ENCODE measurements at regions not wholly inside any gene's neighbourhood (a gene's known extent, or its start where the extent isn't known, plus 50 kb on each side); places are given as distances from the start of the nearest gene placed in this dataset.

DNA sequence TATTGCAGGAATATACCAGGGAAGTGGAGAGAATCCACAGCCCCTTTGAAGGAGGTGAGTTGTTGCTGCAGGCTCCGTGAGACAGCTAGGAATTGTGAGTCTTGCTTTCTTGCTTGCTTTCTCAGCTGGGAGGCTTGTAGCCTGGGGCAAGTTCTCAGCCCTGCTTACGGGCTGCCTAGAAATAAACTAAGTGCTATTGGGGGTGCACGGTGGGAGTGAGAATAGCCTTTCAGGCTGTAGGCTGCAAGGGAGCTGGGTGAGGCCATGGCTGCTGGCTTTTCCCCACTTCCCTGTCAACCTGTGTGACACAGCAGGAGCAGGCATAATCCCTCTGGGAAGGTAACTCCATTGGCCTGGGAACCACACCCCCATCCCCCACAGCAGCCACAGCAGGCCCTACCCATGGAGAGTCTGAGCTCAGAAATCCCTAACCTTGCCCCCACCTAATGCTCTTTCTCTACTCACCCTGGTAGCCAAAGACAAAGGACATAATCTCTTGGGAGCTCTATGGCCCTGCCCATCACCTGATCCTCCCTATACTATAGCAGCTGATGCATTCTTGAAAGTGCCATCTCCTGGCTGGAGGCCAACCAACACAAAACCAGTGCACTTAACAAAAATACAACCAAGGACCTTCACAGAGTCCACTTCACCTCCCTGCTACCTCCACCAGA lies 113.0 kb downstream of the MMRN1 start:
- DNase-seq: no peak

DNA sequence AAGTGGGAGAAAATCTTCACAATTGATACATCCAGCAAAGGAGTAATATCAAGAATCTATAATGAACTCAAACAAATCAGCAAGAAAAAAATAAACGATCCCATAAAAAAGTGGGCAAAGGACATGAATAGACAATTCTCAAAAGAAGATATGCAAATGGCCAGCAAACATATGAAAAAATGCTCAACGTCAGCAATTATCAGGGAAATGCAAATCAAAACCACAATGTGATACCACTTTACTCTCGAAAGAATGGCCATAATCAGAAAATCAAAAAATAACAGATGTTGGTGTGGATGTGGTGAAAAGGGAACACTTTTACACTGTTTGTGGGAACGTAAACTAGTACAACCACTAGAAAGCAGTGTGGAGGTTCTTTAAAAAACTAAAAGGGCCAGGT lies 114.3 kb upstream of the CCSER1 start:
- no peak for DNase-seq

DNA sequence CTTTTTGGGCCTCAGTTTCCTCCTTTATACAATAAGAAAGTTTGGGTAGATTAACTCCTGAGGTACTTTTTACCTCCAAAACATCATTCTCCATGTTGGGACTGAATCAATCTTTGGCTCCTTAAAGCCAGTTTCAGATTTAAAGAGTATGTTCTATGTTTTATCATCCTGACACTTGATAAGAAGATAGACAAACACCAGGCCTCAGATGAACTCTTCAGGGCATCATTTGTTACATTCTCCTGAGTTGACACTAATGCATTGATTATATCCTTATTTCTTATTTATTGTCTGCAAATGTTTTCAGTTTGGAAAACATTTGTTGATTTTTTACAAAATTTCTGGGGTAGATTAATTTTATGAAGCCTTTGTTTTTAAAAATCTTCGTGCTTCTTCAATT lies 102.7 kb upstream of the CCSER1 start:
- DNase-seq: no peak

DNA sequence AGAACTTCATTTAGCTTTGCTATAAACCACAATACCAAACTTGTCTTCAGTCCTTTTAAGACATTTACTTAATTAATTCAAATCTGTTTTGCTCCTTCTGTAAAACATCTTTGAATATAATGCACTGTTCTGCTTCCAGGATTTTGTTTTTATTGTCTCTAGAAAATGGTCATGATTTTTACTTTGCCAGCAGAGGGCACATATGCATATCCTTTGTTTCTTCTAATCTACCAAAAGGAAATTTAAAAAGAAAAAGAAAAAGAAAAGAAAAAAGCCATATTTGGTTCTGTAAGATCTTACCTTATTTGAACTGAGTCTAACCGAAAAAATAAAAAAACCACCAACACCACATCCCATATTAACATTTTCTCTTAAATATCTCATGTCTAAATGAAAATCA lies 101.9 kb upstream of the CCSER1 start:
- peak; percentile 53 for DNase-seq

DNA sequence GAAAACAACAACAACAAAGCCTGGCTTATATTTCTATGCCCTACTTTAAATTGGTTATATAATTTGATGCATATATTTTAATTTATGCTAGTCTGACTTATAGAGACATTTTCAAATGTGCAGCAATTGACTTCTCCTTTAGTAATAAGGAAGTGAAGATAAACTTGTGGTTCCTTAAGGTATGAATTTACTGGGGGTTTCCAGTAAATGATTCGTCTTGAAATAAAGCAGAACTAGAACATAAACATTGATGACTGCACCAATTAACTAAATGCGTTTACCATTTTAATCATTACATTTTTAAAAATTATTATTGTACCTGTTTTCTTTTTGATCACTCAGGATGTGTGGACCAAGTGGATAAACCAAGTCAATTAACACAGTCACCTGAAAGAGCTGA lies 99.6 kb upstream of the CCSER1 start:
- peak; percentile 69 for DNase-seq

DNA sequence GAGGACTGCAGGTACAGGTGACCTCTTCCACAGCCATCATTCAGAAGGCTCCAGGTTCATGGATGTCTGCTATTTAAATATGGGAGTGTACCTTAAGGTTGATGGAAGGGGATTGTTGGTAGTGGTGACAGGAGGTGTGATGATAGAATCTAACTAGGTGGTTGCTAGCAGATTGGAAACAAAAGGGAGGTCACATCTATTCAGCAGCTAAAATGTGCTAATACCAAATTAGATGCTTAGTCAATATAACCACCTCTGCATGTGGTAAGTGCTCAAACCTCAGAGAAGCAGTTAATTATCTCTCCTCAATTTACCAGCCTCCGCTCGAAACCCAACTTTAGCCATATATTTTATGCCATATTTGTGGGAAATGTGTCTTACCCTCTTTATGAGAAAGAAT lies 98.7 kb upstream of the CCSER1 start:
- DNase-seq: no peak

GRCh38 chr4:90030202-90030601 lies 97.0 kb upstream of the CCSER1 start:
- DNase-seq: no peak

DNA sequence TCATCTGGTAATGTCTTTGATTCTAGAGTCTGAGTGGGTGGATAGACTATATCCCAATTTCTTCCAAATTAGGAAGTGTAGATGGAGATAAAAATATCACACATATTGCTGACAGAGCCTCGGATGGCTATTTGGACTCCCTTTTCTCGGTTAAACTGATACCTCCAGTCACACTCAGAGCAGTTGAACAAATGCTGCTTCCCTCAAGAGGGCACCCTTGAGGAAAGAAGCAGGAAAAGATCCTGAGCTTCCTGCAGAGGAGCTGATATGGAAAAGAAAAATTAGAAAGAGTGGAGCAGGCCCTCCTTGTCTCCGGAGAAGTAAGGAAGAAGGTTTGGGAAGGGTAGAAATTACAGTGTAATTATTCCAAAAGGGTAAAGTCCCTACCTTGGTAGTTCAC lies 96.2 kb upstream of the CCSER1 start:
- no peak for DNase-seq

GRCh38 chr4:90039122-90039521 lies 88.1 kb upstream of the CCSER1 start:
- DNase-seq: no peak

DNA sequence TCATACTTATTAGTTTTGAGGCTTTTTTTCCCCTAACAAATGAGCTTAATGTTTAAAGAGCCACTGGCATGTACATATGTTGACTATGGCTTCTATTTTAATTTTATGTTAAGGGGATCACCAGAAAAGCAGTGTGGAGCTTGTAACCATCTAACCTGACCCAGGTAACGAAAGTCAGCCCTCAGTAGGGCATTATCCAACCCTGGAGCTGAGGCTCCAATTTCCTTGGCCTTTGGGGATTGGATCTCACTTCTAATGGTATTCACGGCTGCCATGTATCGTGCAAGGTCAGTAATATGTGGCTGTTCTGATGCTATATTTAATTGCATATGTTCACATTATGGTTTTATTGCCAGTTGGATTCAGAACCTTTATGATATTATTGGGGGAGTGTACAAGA lies 75.2 kb upstream of the CCSER1 start:
- no peak for DNase-seq

- DNase-seq: no peak
These were observed 70.1 kb upstream of the CCSER1 start for GRCh38 chr4:90057091-90057490.

- no peak for DNase-seq
These were observed 67.2 kb upstream of the CCSER1 start for GRCh38 chr4:90060039-90060438.

- DNase-seq: no peak
These were observed 65.3 kb upstream of the CCSER1 start for GRCh38 chr4:90061881-90062280.

- DNase-seq: no peak
These were observed 63.0 kb upstream of the CCSER1 start for GRCh38 chr4:90064196-90064595.

DNA sequence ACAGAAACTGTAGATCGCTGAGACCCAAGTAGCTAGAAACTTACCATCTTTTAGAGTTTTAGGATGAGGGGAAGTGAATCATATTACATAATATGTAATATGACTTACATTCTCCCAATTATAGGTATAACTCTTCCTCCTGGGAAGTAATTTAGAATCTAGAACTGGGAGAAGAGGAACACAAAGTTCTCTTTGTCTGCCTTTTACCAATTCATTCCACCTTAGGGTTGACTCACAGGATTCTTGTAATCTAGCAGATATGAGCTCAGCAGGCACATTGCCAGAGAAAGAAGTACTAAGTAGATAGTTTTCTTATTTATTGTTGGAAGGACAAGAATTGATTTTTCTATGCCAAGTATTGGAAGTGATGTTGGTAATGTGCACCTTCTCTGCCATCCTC lies 58.0 kb upstream of the CCSER1 start:
- DNase-seq: no peak

DNA sequence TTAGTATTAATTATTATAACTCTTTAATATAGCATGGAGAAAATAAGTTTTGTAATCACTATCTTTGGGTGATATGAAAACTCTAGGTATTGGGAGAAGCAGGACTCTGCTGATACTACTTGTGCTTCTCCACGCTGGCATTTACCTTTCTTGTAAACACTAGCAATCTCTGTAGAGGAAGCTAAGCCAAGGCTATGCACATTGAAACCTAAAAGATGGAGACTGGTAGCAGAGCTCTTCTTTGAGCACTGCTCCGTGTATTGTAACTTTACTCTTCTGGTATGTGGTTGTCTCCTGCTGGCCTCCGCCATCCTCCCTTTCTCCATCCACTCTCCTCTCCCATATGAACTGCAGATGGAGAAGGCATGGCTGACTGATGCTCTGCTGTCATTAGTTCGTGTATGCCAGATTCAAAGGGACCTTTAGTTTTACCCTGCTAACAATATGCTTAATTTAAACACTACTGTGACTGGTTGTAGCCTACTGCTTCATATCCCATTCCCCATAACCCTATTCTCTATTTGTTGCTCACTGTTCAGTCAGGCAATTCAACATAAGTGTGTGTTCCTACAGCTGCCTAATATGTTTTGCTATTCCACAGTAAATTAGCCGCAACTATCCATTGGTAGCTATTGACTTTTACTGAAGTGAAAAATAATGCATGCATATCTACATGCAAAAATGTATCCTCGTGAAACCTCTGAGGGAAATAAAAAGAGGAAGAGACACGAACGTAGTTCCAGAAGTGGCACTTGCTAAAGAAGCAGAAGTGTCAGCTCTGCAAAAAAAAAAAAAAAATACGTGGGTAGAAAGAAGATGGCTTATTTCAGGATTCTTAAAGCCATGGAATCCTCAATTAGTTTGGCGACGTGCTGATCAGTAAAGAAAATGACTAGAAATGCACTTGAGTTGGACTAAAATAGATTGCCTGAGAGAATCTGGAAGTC lies 55.6 kb upstream of the CCSER1 start:
- peak; percentile 69 for DNase-seq

GRCh38 chr4:90074322-90074886 lies 52.8 kb upstream of the CCSER1 start:
- no peak for DNase-seq

Data from hematopoietic multipotent progenitor cell treated with erythropoietin and hydrocortisone succinate and interleukin-3 and kit ligand, for 4 days (in vitro differentiated cells).